ENCODE measurements at regions not wholly inside any gene's neighbourhood (a gene's known extent, or its start where the extent isn't known, plus 50 kb on each side); places are given as distances from the start of the nearest gene placed in this dataset.
"Not testable (repeated sequence)": the region's sequence is repeated elsewhere in the genome, so short reads cannot be mapped to it uniquely, and the experiment has no call there.

- no peaks in the 10 kb centered on the region for H3K9me3 ChIP-seq
Measured at GRCh38 chr2:173734797-173735196, 230.4 kb downstream of the SP3 start.

GRCh38 chr2:173737954-173738575 is 227.1 kb downstream of the SP3 start:
- H3K9me3 ChIP-seq; H3K27ac ChIP-seq; H3K4me1 ChIP-seq (ENCODE audit: control insufficient read depth in 1 of 2, insufficient read depth in 1 of 2, low read depth in 1 of 2, low read length in 1 of 2); H3K36me3 ChIP-seq; H3K4me3 ChIP-seq (ENCODE audit: low read depth in 1 of 2, low read length in 1 of 2): not testable (repeated sequence)
- peaks cover 35% of the 10 kb centered on the region for H3K27me3 ChIP-seq

More at GRCh38 chr2:173734797-173735196, 230.4 kb downstream of the SP3 start:
- H3K27me3 ChIP-seq: peaks cover 4% of the 10 kb centered on the region
- no peak overlapping the region for H3K27ac ChIP-seq
- H3K4me1 ChIP-seq (ENCODE audit: control insufficient read depth in 1 of 2, insufficient read depth in 1 of 2, low read depth in 1 of 2, low read length in 1 of 2): no peaks in the 10 kb centered on the region
- no peak for TF ChIP-seq CTCF (IDR thresholded peaks at IDR 0.05)
- H3K4me3 ChIP-seq (ENCODE audit: low read depth in 1 of 2, low read length in 1 of 2): no peak overlapping the region
- no peaks in the 10 kb centered on the region for H3K36me3 ChIP-seq

- no peaks in the 10 kb centered on the region for H3K36me3 ChIP-seq
- no peaks in the 10 kb centered on the region for H3K9me3 ChIP-seq
- H3K4me3 ChIP-seq (ENCODE audit: low read depth in 1 of 2, low read length in 1 of 2): no peak overlapping the region
- no peak for TF ChIP-seq CTCF (IDR thresholded peaks at IDR 0.05)
- no peaks in the 10 kb centered on the region for H3K4me1 ChIP-seq (ENCODE audit: control insufficient read depth in 1 of 2, insufficient read depth in 1 of 2, low read depth in 1 of 2, low read length in 1 of 2)
- peaks cover 41% of the 10 kb centered on the region for H3K27me3 ChIP-seq
- no peak overlapping the region for H3K27ac ChIP-seq
Measured at GRCh38 chr2:173739006-173739405, 226.2 kb downstream of the SP3 start.

- TF ChIP-seq CTCF (IDR thresholded peaks at IDR 0.05): no peak
Measured at GRCh38 chr2:173740639-173741038, 224.5 kb downstream of the SP3 start.

GRCh38 chr2:173741759-173742158 is 223.4 kb downstream of the SP3 start:
- Histone ChIP-seq H3K36me3 (no peaks in the 10 kb centered on the region), H3K9me3 (no peaks in the 10 kb centered on the region), H3K4me3 (ENCODE audit: low read depth in 1 of 2, low read length in 1 of 2) (no peak overlapping the region), H3K27me3 (peaks cover 53% of the 10 kb centered on the region), H3K4me1 (ENCODE audit: control insufficient read depth in 1 of 2, insufficient read depth in 1 of 2, low read depth in 1 of 2, low read length in 1 of 2) (no peaks in the 10 kb centered on the region), H3K27ac (no peak overlapping the region)
- TF ChIP-seq CTCF (IDR thresholded peaks at IDR 0.05): no peak

More at GRCh38 chr2:173740639-173741038, 224.5 kb downstream of the SP3 start:
- Histone ChIP-seq H3K4me3 (ENCODE audit: low read depth in 1 of 2, low read length in 1 of 2) (no peak overlapping the region), H3K4me1 (ENCODE audit: control insufficient read depth in 1 of 2, insufficient read depth in 1 of 2, low read depth in 1 of 2, low read length in 1 of 2) (no peaks in the 10 kb centered on the region), H3K27me3 (peaks cover 53% of the 10 kb centered on the region), H3K27ac (no peak overlapping the region), H3K9me3 (no peaks in the 10 kb centered on the region), H3K36me3 (no peaks in the 10 kb centered on the region)

- no peaks in the 10 kb centered on the region for H3K4me1 ChIP-seq (ENCODE audit: control insufficient read depth in 1 of 2, insufficient read depth in 1 of 2, low read depth in 1 of 2, low read length in 1 of 2)
- H3K4me3 ChIP-seq (ENCODE audit: low read depth in 1 of 2, low read length in 1 of 2): no peak overlapping the region
- H3K27me3 ChIP-seq: peaks cover 75% of the 10 kb centered on the region
- no peak for TF ChIP-seq CTCF (IDR thresholded peaks at IDR 0.05)
- H3K36me3 ChIP-seq: no peaks in the 10 kb centered on the region
- no peaks in the 10 kb centered on the region for H3K9me3 ChIP-seq
- H3K27ac ChIP-seq: no peak overlapping the region
Measured at GRCh38 chr2:173747035-173747434, 218.1 kb downstream of the SP3 start.
